ENCODE measurements at regions not wholly inside any gene's neighbourhood (a gene's known extent, or its start where the extent isn't known, plus 50 kb on each side); places are given as distances from the start of the nearest gene placed in this dataset.

- Histone ChIP-seq H3K27me3 (ENCODE audit: control insufficient read depth in 3 of 3, insufficient read depth in 3 of 3, low read length in 2 of 3) (no peaks in the 10 kb centered on the region), H3K9ac (ENCODE audit: insufficient read depth in 1 of 2, low read length in 2 of 2) (no peak overlapping the region), H3K9me3 (ENCODE audit: control insufficient read depth in 4 of 4, insufficient read depth in 3 of 4, low read length in 3 of 4) (no peaks in the 10 kb centered on the region), H3K27ac (ENCODE audit: low read depth in 1 of 2, low read length in 1 of 2) (no peak overlapping the region), H3K36me3 (ENCODE audit: control insufficient read depth in 4 of 4, insufficient read depth in 4 of 4, low read length in 4 of 4) (no peaks in the 10 kb centered on the region), H3K4me3 (no peak overlapping the region), H3K4me1 (ENCODE audit: control insufficient read depth in 5 of 5, insufficient read depth in 5 of 5, low read length in 5 of 5) (peaks cover 0 to 6% (median 0%) of the 10 kb centered on the region in 5 donors)
- 87 to 94% methylated on average over 3 of the region's 3 CpGs for WGBS, 2 donors
- DNase-seq (no peak), ATAC-seq (ENCODE audit: insufficient read depth, low FRiP score) (no peak)
- TF ChIP-seq CTCF (IDR thresholded peaks at IDR 0.05; ENCODE audit: control extremely low read depth, extremely low read depth): no peak
Observed at GRCh38 chr12:77485961-77486854, 344.5 kb upstream of the NAV3 start.

- no peak overlapping the region for H3K4me3 ChIP-seq
Observed at GRCh38 chr12:77481687-77482086, 349.0 kb upstream of the NAV3 start.

GRCh38 chr12:77477907-77478533 lies 352.7 kb upstream of the NAV3 start:
- no peaks in the 10 kb centered on the region for H3K9me3 ChIP-seq (ENCODE audit: control insufficient read depth in 4 of 4, insufficient read depth in 3 of 4, low read length in 3 of 4)
- no peaks in the 10 kb centered on the region for H3K4me1 ChIP-seq (ENCODE audit: control insufficient read depth in 5 of 5, insufficient read depth in 5 of 5, low read length in 5 of 5)
- H3K27me3 ChIP-seq (ENCODE audit: control insufficient read depth in 3 of 3, insufficient read depth in 3 of 3, low read length in 2 of 3): no peaks in the 10 kb centered on the region
- WGBS, 2 donors: 93 to 96% methylated on average over 1 of the region's 1 CpG
- H3K36me3 ChIP-seq (ENCODE audit: control insufficient read depth in 4 of 4, insufficient read depth in 4 of 4, low read length in 4 of 4): no peaks in the 10 kb centered on the region
- H3K9ac ChIP-seq (ENCODE audit: insufficient read depth in 1 of 2, low read length in 2 of 2): no peak overlapping the region
- no peak overlapping the region for H3K27ac ChIP-seq (ENCODE audit: low read depth in 1 of 2, low read length in 1 of 2)
- H3K4me3 ChIP-seq: no peak overlapping the region
- DNase-seq: no peak
- TF ChIP-seq CTCF (IDR thresholded peaks at IDR 0.05; ENCODE audit: control extremely low read depth, extremely low read depth): no peak
- ATAC-seq (ENCODE audit: insufficient read depth, low FRiP score): no peak

More at GRCh38 chr12:77481687-77482086, 349.0 kb upstream of the NAV3 start:
- no peak for DNase-seq
- 75 to 83% methylated on average over 1 of the region's 1 CpG for WGBS, 2 donors
- Histone ChIP-seq H3K4me1 (ENCODE audit: control insufficient read depth in 5 of 5, insufficient read depth in 5 of 5, low read length in 5 of 5) (peaks cover 0 to 2% (median 0%) of the 10 kb centered on the region in 5 donors), H3K36me3 (ENCODE audit: control insufficient read depth in 4 of 4, insufficient read depth in 4 of 4, low read length in 4 of 4) (no peaks in the 10 kb centered on the region), H3K27me3 (ENCODE audit: control insufficient read depth in 3 of 3, insufficient read depth in 3 of 3, low read length in 2 of 3) (no peaks in the 10 kb centered on the region), H3K27ac (ENCODE audit: low read depth in 1 of 2, low read length in 1 of 2) (no peak overlapping the region), H3K9ac (ENCODE audit: insufficient read depth in 1 of 2, low read length in 2 of 2) (no peak overlapping the region), H3K9me3 (ENCODE audit: control insufficient read depth in 4 of 4, insufficient read depth in 3 of 4, low read length in 3 of 4) (no peaks in the 10 kb centered on the region)
- no peak for ATAC-seq (ENCODE audit: insufficient read depth, low FRiP score)
- no peak for TF ChIP-seq CTCF (IDR thresholded peaks at IDR 0.05; ENCODE audit: control extremely low read depth, extremely low read depth)

All from lung (tissue), 11 donors.